Prostate gland (tissue), 2 donors: ENCODE measurements at regions not wholly inside any gene's neighbourhood (a gene's known extent, or its start where the extent isn't known, plus 50 kb on each side); places are given as distances from the start of the nearest gene placed in this dataset.

Experiments used
- DNase-seq: peaks from one replicate; pipeline ENCODE4 v3.0.0-alpha.2; 2019; ENCODE audit warnings: low spot score
- H3K27ac ChIP-seq, 2 donors: fragments of 200-600 bp; sonication (generic); 2 replicates each; pipeline ENCODE4 v1.5.1; 2017 to 2019
- H3K27me3 ChIP-seq: fragments of 200-600 bp; sonication (generic); replicated peaks from 2 replicates; pipeline ENCODE4 v1.5.1; 2019; ENCODE audit not compliant: insufficient read depth
- H3K36me3 ChIP-seq, 2 donors: fragments of 200-600 bp; sonication (generic); 1 replicate in 1 of 2; 2 replicates in 1 of 2; pipeline versions ENCODE4 v1.5.1 to v1.8.1; 2017 to 2019
- H3K4me1 ChIP-seq: fragments of 200-600 bp; sonication (generic); replicated peaks from 2 replicates; pipeline ENCODE4 v1.5.1; 2019
- H3K4me3 ChIP-seq, 2 donors: fragments of 200-600 bp; sonication (generic); 2 replicates each; pipeline ENCODE4 v1.5.1; 2017 to 2019
- H3K9me3 ChIP-seq: fragments of 200-600 bp; sonication (generic); 2 replicates; pipeline ENCODE4 v1.5.1; 2017
- POLR2A ChIP-seq: fragments of 450-650 bp; IDR thresholded peaks from one replicate; pipeline ENCODE4 v1.6.1; 2016; ENCODE audit warnings: antibody characterized with exemption, mild to moderate bottlenecking
- POLR2AphosphoS5 ChIP-seq: sonication (generic); formaldehyde crosslinking; IDR thresholded peaks from one replicate; pipeline ENCODE4 v1.6.1; 2017; ENCODE audit warnings: antibody characterized with exemption
- WGBS: methylation state at CpG from one replicate; pipeline ENCODE4 v1.1.5; 2018; 5-methylcytosine and 5-hydroxymethylcytosine counted together
- intact Hi-C: fragments of 100-400 bp; cut with DNase I; formaldehyde crosslinking; loops from one replicate; pipeline ENCODE4 v1.14.2; 2022
- TF ChIP-seq, protein P1 (sequence below), 4 experiments: fragments of 200-600 bp in 2 of 4; fragments of 450-650 bp in 2 of 4; sonication (generic) in 2 of 4; IDR thresholded peaks; 1 replicate in 3 of 4; 2 replicates in 1 of 4; pipeline ENCODE4 v1.5.1; 2016 to 2019; ENCODE audit warnings: antibody characterized with exemption in 4 of 4, mild to moderate bottlenecking in 2 of 4, moderate library complexity in 2 of 4

- H3K4me1 ChIP-seq = no peaks in the 10 kb centered on the region
- WGBS = 86% methylated on average over 5 of the region's 6 CpGs
- no peak overlapping the region for H3K27ac ChIP-seq
- intact Hi-C loops = no loop called here
- no peak for DNase-seq
- H3K4me3 ChIP-seq = no peak overlapping the region
- TF ChIP-seq POLR2A = no peak
- no peaks in the 10 kb centered on the region for H3K27me3 ChIP-seq
- no peaks in the 10 kb centered on the region for H3K9me3 ChIP-seq
- H3K36me3 ChIP-seq = no peaks in the 10 kb centered on the region
Observed at GRCh38 chr13:70386919-70387318, 278.7 kb upstream of the KLHL1 start.

DNA sequence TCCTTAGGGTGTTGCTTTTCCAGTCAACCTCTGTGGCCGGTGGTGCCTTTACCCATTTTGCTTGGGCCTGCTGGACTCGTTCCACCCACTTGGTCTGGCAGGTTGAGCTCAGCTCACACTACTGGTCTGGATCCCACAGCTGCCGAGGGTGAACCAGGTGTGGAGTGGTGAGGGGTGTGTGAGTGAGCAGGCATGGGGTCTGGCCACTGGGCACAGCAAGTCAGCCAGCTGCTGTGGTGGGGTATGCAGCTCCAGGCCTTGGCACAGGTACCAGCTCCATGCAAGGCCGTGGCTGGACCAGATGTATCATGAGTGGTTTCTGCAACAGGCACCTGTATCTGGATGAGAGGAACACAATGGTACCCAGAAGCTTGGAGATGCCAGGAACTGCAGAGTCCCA is 277.6 kb upstream of the KLHL1 start:
- 88% methylated on average over 4 of the region's 4 CpGs for WGBS
- no peak for DNase-seq
- intact Hi-C loops = no loop called here
- H3K36me3 ChIP-seq = no peaks in the 10 kb centered on the region
- H3K27me3 ChIP-seq = no peaks in the 10 kb centered on the region
- peaks cover 2% of the 10 kb centered on the region for H3K4me1 ChIP-seq
- no peak overlapping the region for H3K27ac ChIP-seq
- no peak overlapping the region for H3K4me3 ChIP-seq
- TF ChIP-seq POLR2AphosphoS5 = no peak
- TF ChIP-seq POLR2A = no peak
- TF ChIP-seq, protein P1, sequence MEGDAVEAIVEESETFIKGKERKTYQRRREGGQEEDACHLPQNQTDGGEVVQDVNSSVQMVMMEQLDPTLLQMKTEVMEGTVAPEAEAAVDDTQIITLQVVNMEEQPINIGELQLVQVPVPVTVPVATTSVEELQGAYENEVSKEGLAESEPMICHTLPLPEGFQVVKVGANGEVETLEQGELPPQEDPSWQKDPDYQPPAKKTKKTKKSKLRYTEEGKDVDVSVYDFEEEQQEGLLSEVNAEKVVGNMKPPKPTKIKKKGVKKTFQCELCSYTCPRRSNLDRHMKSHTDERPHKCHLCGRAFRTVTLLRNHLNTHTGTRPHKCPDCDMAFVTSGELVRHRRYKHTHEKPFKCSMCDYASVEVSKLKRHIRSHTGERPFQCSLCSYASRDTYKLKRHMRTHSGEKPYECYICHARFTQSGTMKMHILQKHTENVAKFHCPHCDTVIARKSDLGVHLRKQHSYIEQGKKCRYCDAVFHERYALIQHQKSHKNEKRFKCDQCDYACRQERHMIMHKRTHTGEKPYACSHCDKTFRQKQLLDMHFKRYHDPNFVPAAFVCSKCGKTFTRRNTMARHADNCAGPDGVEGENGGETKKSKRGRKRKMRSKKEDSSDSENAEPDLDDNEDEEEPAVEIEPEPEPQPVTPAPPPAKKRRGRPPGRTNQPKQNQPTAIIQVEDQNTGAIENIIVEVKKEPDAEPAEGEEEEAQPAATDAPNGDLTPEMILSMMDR (IDR thresholded peaks at IDR 0.05) = no peak
- H3K9me3 ChIP-seq = no peaks in the 10 kb centered on the region

DNA sequence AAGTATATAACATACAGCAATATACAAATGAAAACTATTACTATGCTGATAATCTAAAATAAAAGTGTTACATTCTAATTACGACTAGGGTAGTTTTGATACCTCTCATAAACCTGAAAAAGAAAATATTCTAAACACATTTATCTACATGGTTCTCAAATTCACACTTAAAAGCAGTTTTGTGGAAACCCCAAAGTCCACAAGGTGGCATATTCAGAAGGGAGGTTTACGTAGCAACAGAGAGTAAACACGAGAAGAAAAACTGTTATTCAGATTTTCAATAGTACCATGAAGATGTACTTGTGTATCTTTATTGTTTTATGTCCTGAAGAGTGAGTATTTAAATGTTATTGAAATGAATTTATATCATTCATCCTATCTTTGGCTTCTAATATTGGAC is 275.9 kb upstream of the KLHL1 start:
- no peak for DNase-seq
- H3K27ac ChIP-seq = no peak overlapping the region
- no peaks in the 10 kb centered on the region for H3K36me3 ChIP-seq
- WGBS = 81% methylated on average over 3 of the region's 3 CpGs
- H3K4me3 ChIP-seq = no peak overlapping the region
- no peaks in the 10 kb centered on the region for H3K27me3 ChIP-seq
- TF ChIP-seq POLR2A (no peak), POLR2AphosphoS5 (no peak)
- TF ChIP-seq, protein P1 (IDR thresholded peaks at IDR 0.05) = no peak
- H3K9me3 ChIP-seq = no peaks in the 10 kb centered on the region
- H3K4me1 ChIP-seq = peaks cover 2% of the 10 kb centered on the region
- intact Hi-C loops = no loop called here

DNA sequence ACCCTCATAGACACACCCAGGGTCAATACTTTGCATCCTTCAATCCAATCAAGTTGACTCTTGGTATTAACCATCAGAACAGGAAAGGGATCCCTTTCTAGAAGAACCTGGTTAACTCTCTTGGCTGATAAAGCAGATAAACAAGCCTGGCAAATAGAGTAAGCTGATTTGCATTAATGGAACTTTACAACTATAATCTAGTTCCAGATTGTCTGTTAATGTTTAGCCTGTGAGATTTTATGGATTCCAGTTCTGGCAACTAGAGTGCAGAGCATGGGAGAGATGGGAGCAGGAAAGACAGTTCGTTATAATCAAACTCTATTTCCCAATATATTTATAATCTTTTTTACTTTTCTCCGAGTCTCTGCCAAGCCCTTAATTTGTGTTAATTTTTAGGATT is 272.6 kb upstream of the KLHL1 start:
- intact Hi-C loops = no loop called here
- Histone ChIP-seq H3K9me3 (no peaks in the 10 kb centered on the region), H3K4me3 (no peak overlapping the region), H3K4me1 (peaks cover 2% of the 10 kb centered on the region), H3K27ac (peak overlapping the region in 1 of 2 donors; percentile 2), H3K27me3 (no peaks in the 10 kb centered on the region), H3K36me3 (no peaks in the 10 kb centered on the region)
- DNase-seq = no peak
- TF ChIP-seq POLR2A (no peak), POLR2AphosphoS5 (peak; percentile 71)
- TF ChIP-seq, protein P1 (IDR thresholded peaks at IDR 0.05) = no peak
- 38% methylated on average over 2 of the region's 2 CpGs for WGBS

DNA sequence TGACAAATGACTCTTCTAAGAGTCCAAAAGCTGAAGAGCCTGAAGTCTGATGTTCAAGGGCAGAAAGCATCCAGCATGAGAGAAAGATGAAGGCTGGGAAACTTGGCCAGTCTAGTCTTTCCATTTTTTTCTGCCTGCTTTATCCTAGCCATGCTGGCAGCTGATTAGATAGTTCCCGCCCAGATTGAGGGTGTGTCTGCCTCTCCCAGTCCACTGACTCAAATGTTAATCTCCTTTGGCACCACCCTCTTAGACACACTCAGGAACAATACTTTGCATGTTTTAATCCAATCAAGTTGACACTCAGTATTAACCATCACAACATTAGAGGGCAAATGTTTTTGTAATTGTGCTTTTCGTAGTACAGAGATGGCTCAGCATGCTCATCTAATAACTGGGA is 267.5 kb upstream of the KLHL1 start:
- no peak overlapping the region for H3K27ac ChIP-seq
- 84% methylated on average over 2 of the region's 2 CpGs for WGBS
- no peaks in the 10 kb centered on the region for H3K9me3 ChIP-seq
- intact Hi-C loops = no loop called here
- DNase-seq = no peak
- H3K4me1 ChIP-seq = no peaks in the 10 kb centered on the region
- no peaks in the 10 kb centered on the region for H3K36me3 ChIP-seq
- H3K27me3 ChIP-seq = no peaks in the 10 kb centered on the region
- TF ChIP-seq POLR2AphosphoS5 (no peak), POLR2A (no peak)
- TF ChIP-seq, protein P1 (IDR thresholded peaks at IDR 0.05) = no peak
- H3K4me3 ChIP-seq = no peak overlapping the region
